GM21447 (cell line): ENCODE measurements at regions not wholly inside any gene's neighbourhood (a gene's known extent, or its start where the extent isn't known, plus 50 kb on each side); places are given as distances from the start of the nearest gene placed in this dataset.

Source experiments
- ATAC-seq: cut with Tn5 transposase; IDR thresholded peaks from one replicate; pipeline ENCODE4 v1.9.1; 2021; ENCODE audit not compliant: unreplicated experiment

GRCh38 chr12:127556231-127556886, 710.6 kb upstream of the TMEM132C start:
- ATAC-seq, result no peak

GRCh38 chr12:127558361-127558760, 708.6 kb upstream of the TMEM132C start:
- no peak for ATAC-seq

GRCh38 chr12:127559349-127560040, 707.5 kb upstream of the TMEM132C start:
- no peak for ATAC-seq

GRCh38 chr12:127560041-127560478, 706.9 kb upstream of the TMEM132C start:
- ATAC-seq, result no peak

GRCh38 chr12:127562816-127563215, 704.2 kb upstream of the TMEM132C start:
- ATAC-seq, result no peak

- no peak for ATAC-seq
Measured at GRCh38 chr12:127565241-127565640, 701.7 kb upstream of the TMEM132C start.

GRCh38 chr12:127567531-127567930, 699.4 kb upstream of the TMEM132C start:
- no peak for ATAC-seq

- ATAC-seq, result no peak
Measured at GRCh38 chr12:127570387-127570786, 696.6 kb upstream of the TMEM132C start.

GRCh38 chr12:127570793-127571360, 696.1 kb upstream of the TMEM132C start:
- no peak for ATAC-seq

GRCh38 chr12:127571578-127571977, 695.4 kb upstream of the TMEM132C start:
- no peak for ATAC-seq

- no peak for ATAC-seq
Measured at GRCh38 chr12:127579446-127579845, 687.5 kb upstream of the TMEM132C start.

- no peak for ATAC-seq
Measured at GRCh38 chr12:127582074-127582473, 684.9 kb upstream of the TMEM132C start.

- no peak for ATAC-seq
Measured at GRCh38 chr12:127583041-127583440, 683.9 kb upstream of the TMEM132C start.

GRCh38 chr12:127588249-127588648, 678.7 kb upstream of the TMEM132C start:
- ATAC-seq, result no peak

- no peak for ATAC-seq
Measured at GRCh38 chr12:127589541-127589940, 677.4 kb upstream of the TMEM132C start.

GRCh38 chr12:127590868-127591267, 676.1 kb upstream of the TMEM132C start:
- no peak for ATAC-seq

GRCh38 chr12:127592245-127592644, 674.7 kb upstream of the TMEM132C start:
- no peak for ATAC-seq

GRCh38 chr12:127594351-127594970, 672.5 kb upstream of the TMEM132C start:
- ATAC-seq, result no peak

GRCh38 chr12:127595506-127595905, 671.5 kb upstream of the TMEM132C start:
- ATAC-seq, result no peak

GRCh38 chr12:127596891-127597290, 670.1 kb upstream of the TMEM132C start:
- no peak for ATAC-seq

- ATAC-seq, result no peak
Measured at GRCh38 chr12:127599436-127599835, 667.5 kb upstream of the TMEM132C start.

GRCh38 chr12:127600211-127600610, 666.8 kb upstream of the TMEM132C start:
- no peak for ATAC-seq
